Ishikawa (cell line): ENCODE measurements at regions not wholly inside any gene's neighbourhood (a gene's known extent, or its start where the extent isn't known, plus 50 kb on each side); places are given as distances from the start of the nearest gene placed in this dataset.

Experiments used
- CEBPB ChIP-seq: IDR thresholded peaks from 2 replicates; pipeline ENCODE4 v1.6.1; 2012
- EP300 ChIP-seq: IDR thresholded peaks from 2 replicates; pipeline ENCODE4 v1.6.1; 2012; ENCODE audit warnings: borderline replicate concordance
- FOXM1 ChIP-seq: IDR thresholded peaks from 2 replicates; pipeline ENCODE4 v1.6.1; 2012; ENCODE audit warnings: low read depth, borderline replicate concordance
- RAD21 ChIP-seq: IDR thresholded peaks from 2 replicates; pipeline ENCODE4 v1.6.1; 2012; ENCODE audit warnings: low read depth
- YY1 ChIP-seq: IDR thresholded peaks from 2 replicates; pipeline ENCODE4 v1.6.1; 2012; ENCODE audit warnings: low read depth
- ZBTB7A ChIP-seq: IDR thresholded peaks from 2 replicates; pipeline ENCODE4 v1.6.1; 2012; ENCODE audit warnings: low read depth
- TF ChIP-seq, protein P1 (sequence below): IDR thresholded peaks from 2 replicates; pipeline ENCODE4 v1.6.1; 2012; ENCODE audit warnings: low read depth, mild to moderate bottlenecking
- TF ChIP-seq, protein P2 (sequence below): IDR thresholded peaks from 2 replicates; pipeline ENCODE4 v1.6.1; 2012

DNA sequence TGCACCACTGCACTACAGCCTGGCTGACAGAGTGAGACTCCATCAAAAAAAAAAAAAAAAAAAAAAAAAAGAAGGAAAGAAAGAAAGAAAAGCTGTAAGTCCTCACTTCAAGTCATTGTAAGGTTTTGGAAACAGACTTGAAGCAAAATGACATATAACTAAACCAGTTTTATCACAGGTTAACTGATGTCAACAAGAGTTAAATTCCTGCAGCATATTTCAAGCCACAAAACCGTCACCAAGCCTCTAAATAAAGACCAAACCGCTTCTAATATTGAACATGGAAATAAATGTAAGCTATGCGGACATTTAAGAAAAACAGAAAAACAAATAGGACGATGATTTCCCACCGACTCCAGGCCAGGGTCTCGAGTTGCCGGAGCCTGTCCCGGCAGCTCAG is 88.9 kb upstream of the RPS6KA2 start:
- TF ChIP-seq EP300 (no peak), RAD21 (no peak), FOXM1 (no peak), YY1 (no peak), CEBPB (no peak), ZBTB7A (no peak)
- TF ChIP-seq, protein P1, sequence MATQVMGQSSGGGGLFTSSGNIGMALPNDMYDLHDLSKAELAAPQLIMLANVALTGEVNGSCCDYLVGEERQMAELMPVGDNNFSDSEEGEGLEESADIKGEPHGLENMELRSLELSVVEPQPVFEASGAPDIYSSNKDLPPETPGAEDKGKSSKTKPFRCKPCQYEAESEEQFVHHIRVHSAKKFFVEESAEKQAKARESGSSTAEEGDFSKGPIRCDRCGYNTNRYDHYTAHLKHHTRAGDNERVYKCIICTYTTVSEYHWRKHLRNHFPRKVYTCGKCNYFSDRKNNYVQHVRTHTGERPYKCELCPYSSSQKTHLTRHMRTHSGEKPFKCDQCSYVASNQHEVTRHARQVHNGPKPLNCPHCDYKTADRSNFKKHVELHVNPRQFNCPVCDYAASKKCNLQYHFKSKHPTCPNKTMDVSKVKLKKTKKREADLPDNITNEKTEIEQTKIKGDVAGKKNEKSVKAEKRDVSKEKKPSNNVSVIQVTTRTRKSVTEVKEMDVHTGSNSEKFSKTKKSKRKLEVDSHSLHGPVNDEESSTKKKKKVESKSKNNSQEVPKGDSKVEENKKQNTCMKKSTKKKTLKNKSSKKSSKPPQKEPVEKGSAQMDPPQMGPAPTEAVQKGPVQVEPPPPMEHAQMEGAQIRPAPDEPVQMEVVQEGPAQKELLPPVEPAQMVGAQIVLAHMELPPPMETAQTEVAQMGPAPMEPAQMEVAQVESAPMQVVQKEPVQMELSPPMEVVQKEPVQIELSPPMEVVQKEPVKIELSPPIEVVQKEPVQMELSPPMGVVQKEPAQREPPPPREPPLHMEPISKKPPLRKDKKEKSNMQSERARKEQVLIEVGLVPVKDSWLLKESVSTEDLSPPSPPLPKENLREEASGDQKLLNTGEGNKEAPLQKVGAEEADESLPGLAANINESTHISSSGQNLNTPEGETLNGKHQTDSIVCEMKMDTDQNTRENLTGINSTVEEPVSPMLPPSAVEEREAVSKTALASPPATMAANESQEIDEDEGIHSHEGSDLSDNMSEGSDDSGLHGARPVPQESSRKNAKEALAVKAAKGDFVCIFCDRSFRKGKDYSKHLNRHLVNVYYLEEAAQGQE = no peak
- TF ChIP-seq, protein P2, sequence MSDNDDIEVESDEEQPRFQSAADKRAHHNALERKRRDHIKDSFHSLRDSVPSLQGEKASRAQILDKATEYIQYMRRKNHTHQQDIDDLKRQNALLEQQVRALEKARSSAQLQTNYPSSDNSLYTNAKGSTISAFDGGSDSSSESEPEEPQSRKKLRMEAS = no peak
